ENCODE measurements at regions not wholly inside any gene's neighbourhood (a gene's known extent, or its start where the extent isn't known, plus 50 kb on each side); places are given as distances from the start of the nearest gene placed in this dataset.

GRCh38 chr1:113247355-113247754 lies 143.0 kb upstream of the MAGI3 start:
- Histone ChIP-seq H3K9me3 (no peaks in the 10 kb centered on the region), H3K27ac (peak overlapping the region; percentile 52 to 70 (median 66)), H3K4me3 (no peak overlapping the region), H3K27me3 (no peaks in the 10 kb centered on the region), H3K4me1 (peaks cover 61% of the 10 kb centered on the region), H3K36me3 (replicated peaks in 1 of 2; ENCODE audit: insufficient read depth in 1 of 2, low read depth in 2 of 2) (no peaks in the 10 kb centered on the region)
- intact Hi-C loops (cut with DNase I): no loop called here
- whole genome bisulfite sequencing, 2 donors: 37 to 42% methylated on average over 2 of the region's 2 CpGs
- ATAC-seq: peak; percentile 80
- DNase-seq: peak; percentile 66 to 84 (median 72)
- TF ChIP-seq POLR2A (IDR thresholded peaks at IDR 0.05): no peak
- no peak for TF ChIP-seq CTCF (IDR thresholded peaks at IDR 0.05)

- DNase-seq (no peak), ATAC-seq (peak; percentile 1)
- 86 to 93% methylated on average over 3 of the region's 3 CpGs for WGBS, 2 donors
- Histone ChIP-seq H3K4me1 (peaks cover 61% of the 10 kb centered on the region), H3K9me3 (no peaks in the 10 kb centered on the region), H3K4me3 (no peak overlapping the region), H3K27me3 (no peaks in the 10 kb centered on the region), H3K27ac (peak overlapping the region in 3 of 4 donors; percentile 65 to 70 (median 67)), H3K36me3 (replicated peaks in 1 of 2; ENCODE audit: insufficient read depth in 1 of 2, low read depth in 2 of 2) (no peaks in the 10 kb centered on the region)
- TF ChIP-seq POLR2A (IDR thresholded peaks at IDR 0.05): no peak
- no peak for TF ChIP-seq CTCF (IDR thresholded peaks at IDR 0.05)
- intact Hi-C loops (cut with DNase I): no loop called here
Measured at GRCh38 chr1:113247782-113248181, 142.5 kb upstream of the MAGI3 start.

- no peak for TF ChIP-seq CTCF (IDR thresholded peaks at IDR 0.05)
- TF ChIP-seq POLR2A (IDR thresholded peaks at IDR 0.05): no peak
- no peak overlapping the region for H3K4me3 ChIP-seq
- no peaks in the 10 kb centered on the region for H3K27me3 ChIP-seq
- H3K4me1 ChIP-seq: peaks cover 69% of the 10 kb centered on the region
- WGBS, 2 donors: 83 to 86% methylated on average over 5 of the region's 5 CpGs
- H3K9me3 ChIP-seq: no peaks in the 10 kb centered on the region
- no peaks in the 10 kb centered on the region for H3K36me3 ChIP-seq (replicated peaks in 1 of 2; ENCODE audit: insufficient read depth in 1 of 2, low read depth in 2 of 2)
- peak overlapping the region in 3 of 4 donors; percentile 65 to 70 (median 67) for H3K27ac ChIP-seq
- ATAC-seq: no peak
- DNase-seq: no peak
- intact Hi-C loops (cut with DNase I): no loop called here
Measured at GRCh38 chr1:113248494-113248893, 141.8 kb upstream of the MAGI3 start.

- TF ChIP-seq CTCF (IDR thresholded peaks at IDR 0.05) (no peak), POLR2A (IDR thresholded peaks at IDR 0.05) (no peak)
- Histone ChIP-seq H3K27ac (no peak overlapping the region), H3K36me3 (replicated peaks in 1 of 2; ENCODE audit: insufficient read depth in 1 of 2, low read depth in 2 of 2) (no peaks in the 10 kb centered on the region), H3K27me3 (no peaks in the 10 kb centered on the region), H3K9me3 (no peaks in the 10 kb centered on the region), H3K4me1 (peaks cover 69% of the 10 kb centered on the region), H3K4me3 (no peak overlapping the region)
- intact Hi-C loops (cut with DNase I): no loop called here
- no peak for DNase-seq
- ATAC-seq: no peak
- 65 to 87% methylated on average over 6 of the region's 6 CpGs for WGBS, 2 donors
Measured at GRCh38 chr1:113250161-113250560, 140.2 kb upstream of the MAGI3 start.

GRCh38 chr1:113252166-113252565 lies 138.1 kb upstream of the MAGI3 start:
- H3K4me3 ChIP-seq: no peak overlapping the region
- DNase-seq: no peak
- ATAC-seq: no peak
- TF ChIP-seq POLR2A (IDR thresholded peaks at IDR 0.05) (no peak), CTCF (IDR thresholded peaks at IDR 0.05) (no peak)
- peaks cover 65% of the 10 kb centered on the region for H3K4me1 ChIP-seq
- H3K9me3 ChIP-seq: no peaks in the 10 kb centered on the region
- H3K27me3 ChIP-seq: no peaks in the 10 kb centered on the region
- H3K27ac ChIP-seq: peak overlapping the region in 2 of 4 donors; percentile 83 to 85
- intact Hi-C loops (cut with DNase I): no loop called here
- WGBS, 2 donors: 73 to 74% methylated on average over 7 of the region's 7 CpGs
- no peaks in the 10 kb centered on the region for H3K36me3 ChIP-seq (replicated peaks in 1 of 2; ENCODE audit: insufficient read depth in 1 of 2, low read depth in 2 of 2)

Data from body of pancreas (tissue), 4 donors.